Mesendoderm (in vitro differentiated cells): ENCODE measurements at regions not wholly inside any gene's neighbourhood (a gene's known extent, or its start where the extent isn't known, plus 50 kb on each side); places are given as distances from the start of the nearest gene placed in this dataset.

Experiments
- DNase-seq: peaks from one replicate; pipeline ENCODE4 v3.0.0; 2013
- H2AK5ac ChIP-seq: 2 replicates; pipeline ENCODE4 v1.6.1; 2013; ENCODE audit warnings: low read length, inconsistent platforms
- H2BK120ac ChIP-seq: 2 replicates; pipeline ENCODE4 v1.6.1; 2013; ENCODE audit warnings: low read depth, mild to moderate bottlenecking, low read length, moderate library complexity, mixed read lengths
- H2BK15ac ChIP-seq: replicated peaks from 2 replicates; pipeline ENCODE4 v1.6.1; 2013; ENCODE audit warnings: low read depth, mild to moderate bottlenecking, moderate library complexity
- H2BK5ac ChIP-seq: 2 replicates; pipeline ENCODE4 v1.6.1; 2013; ENCODE audit warnings: low read length, inconsistent platforms
- H3K18ac ChIP-seq: 2 replicates; pipeline ENCODE4 v1.6.1; 2013; ENCODE audit warnings: mild to moderate bottlenecking, low read length, mixed read lengths
- H3K23ac ChIP-seq: one replicate; pipeline ENCODE4 v1.6.1; 2013; ENCODE audit warnings: low read length
- H3K27ac ChIP-seq: 2 replicates; pipeline ENCODE4 v1.5.1; 2013; ENCODE audit warnings: low read depth, mild to moderate bottlenecking, inconsistent platforms, low read length, moderate library complexity
- H3K27me3 ChIP-seq: 2 replicates; pipeline ENCODE4 v1.6.1; 2013; ENCODE audit warnings: low read length, control low read depth, mild to moderate bottlenecking, inconsistent platforms; ENCODE audit not compliant: insufficient read depth, poor library complexity
- H3K36me3 ChIP-seq: 2 replicates; pipeline ENCODE4 v1.6.1; 2013; ENCODE audit warnings: low read length, inconsistent platforms; ENCODE audit not compliant: control insufficient read depth, insufficient read depth
- H3K4ac ChIP-seq: one replicate; pipeline ENCODE4 v1.6.1; 2013; ENCODE audit warnings: low read depth, mild to moderate bottlenecking, low read length, moderate library complexity
- H3K4me1 ChIP-seq: 2 replicates; pipeline ENCODE4 v1.6.1; 2013; ENCODE audit warnings: low read depth, low read length, inconsistent platforms; ENCODE audit not compliant: control insufficient read depth
- H3K4me2 ChIP-seq: 2 replicates; pipeline ENCODE4 v1.6.1; 2013; ENCODE audit warnings: low read length
- H3K4me3 ChIP-seq: 2 replicates; pipeline ENCODE4 v1.5.1; 2013; ENCODE audit warnings: mild to moderate bottlenecking, low read length
- H3K56ac ChIP-seq: one replicate; pipeline ENCODE4 v1.6.1; 2013; ENCODE audit warnings: low read length
- H3K79me1 ChIP-seq: 2 replicates; pipeline ENCODE4 v1.6.1; 2013; ENCODE audit warnings: low read length, inconsistent platforms
- H3K79me2 ChIP-seq: 2 replicates; pipeline ENCODE4 v1.6.1; 2013; ENCODE audit warnings: mild to moderate bottlenecking, low read length; ENCODE audit not compliant: control insufficient read depth, insufficient read depth
- H3K9ac ChIP-seq: 2 replicates; pipeline ENCODE4 v1.6.1; 2013; ENCODE audit warnings: low read length, inconsistent platforms
- H4K5ac ChIP-seq: one replicate; pipeline ENCODE4 v1.6.1; 2013; ENCODE audit warnings: low read length
- H4K8ac ChIP-seq: one replicate; pipeline ENCODE4 v1.6.1; 2013; ENCODE audit warnings: low read depth, mild to moderate bottlenecking, control low read depth, low read length, moderate library complexity
- WGBS: extraction: QIAGEN DNeasy Blood & Tissue Kit; methylation state at CpG from one replicate; pipeline ENCODE4 v1.1.7; 2013; ENCODE audit warnings: low lambda C conversion rate, missing lambda C conversion rate; ENCODE audit not compliant: insufficient coverage; ENCODE audit errors: extremely low coverage; 5-methylcytosine and 5-hydroxymethylcytosine counted together

DNA sequence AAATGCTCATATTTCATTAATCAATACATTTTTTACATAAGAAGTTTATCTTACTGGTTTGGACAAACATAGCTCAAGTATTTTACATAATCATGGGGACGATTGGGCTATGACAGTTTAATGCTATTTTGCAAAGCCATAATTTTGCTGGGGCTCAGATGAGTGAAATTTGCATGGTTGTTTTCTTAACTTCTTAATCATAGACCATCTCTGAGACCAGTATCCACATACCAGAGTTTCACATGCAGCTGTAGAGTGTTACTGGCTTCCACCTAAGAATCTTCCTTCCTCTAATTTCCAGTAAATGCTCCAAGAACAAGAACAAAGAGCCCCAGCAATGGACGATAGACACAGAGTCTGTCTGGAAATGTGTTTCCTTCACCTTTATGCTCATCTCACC is 303.0 kb upstream of the TMEM132C start:
- no CpG with 5 or more reads among the region's 2 CpGs for WGBS
- Histone ChIP-seq H3K4ac (no peak overlapping the region), H2BK15ac (no peak overlapping the region), H2AK5ac (no peak overlapping the region), H3K36me3 (no peaks in the 10 kb centered on the region), H3K27me3 (no peaks in the 10 kb centered on the region), H3K4me3 (no peak overlapping the region), H3K23ac (no peak overlapping the region), H2BK120ac (no peak overlapping the region), H3K4me1 (no peaks in the 10 kb centered on the region), H4K5ac (no peak overlapping the region), H3K4me2 (no peak overlapping the region), H2BK5ac (no peak overlapping the region), H3K79me2 (no peaks in the 10 kb centered on the region), H3K56ac (no peak overlapping the region), H3K27ac (no peak overlapping the region), H3K9ac (no peak overlapping the region), H4K8ac (no peak overlapping the region), H3K79me1 (no peaks in the 10 kb centered on the region), H3K18ac (no peak overlapping the region)
- DNase-seq, result no peak

DNA sequence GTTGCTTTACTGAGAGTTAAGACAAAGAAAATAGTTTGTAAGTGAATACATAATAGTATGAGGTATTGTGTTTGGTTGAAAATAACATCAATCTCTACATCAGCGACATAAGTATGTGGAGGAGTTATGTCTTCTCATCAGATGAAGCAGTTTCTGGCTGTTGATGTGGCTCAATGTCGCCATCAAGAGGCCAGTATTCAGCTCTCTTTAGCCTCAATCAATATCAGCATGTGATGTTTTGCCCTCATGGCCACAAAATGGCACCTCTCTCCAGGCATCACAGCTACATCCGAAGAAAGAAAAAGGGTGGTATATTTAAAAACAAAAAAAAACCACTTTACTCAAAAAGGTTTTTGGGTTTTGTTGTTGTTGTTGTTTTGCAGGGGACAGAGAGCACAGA is 302.3 kb upstream of the TMEM132C start:
- DNase-seq, result peak; percentile 34

DNA sequence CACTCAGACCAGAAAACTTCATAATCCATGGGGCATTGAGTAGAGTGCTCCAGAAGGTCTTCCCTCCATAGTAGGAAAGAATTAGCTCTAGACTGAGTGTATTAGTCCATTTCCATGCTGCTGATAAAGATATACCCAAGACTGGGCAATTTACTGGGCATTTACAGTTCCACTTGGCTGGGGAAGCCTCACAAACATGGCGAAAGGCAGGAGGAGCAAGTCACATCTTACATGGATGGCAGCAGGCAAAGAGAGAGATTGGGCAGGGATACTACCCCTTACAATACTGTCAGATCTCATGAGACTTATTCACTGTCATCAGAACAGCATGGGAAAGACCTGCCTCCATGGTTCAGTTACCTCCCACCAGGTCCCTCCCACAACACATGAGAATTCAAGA is 300.6 kb upstream of the TMEM132C start:
- Histone ChIP-seq H2BK5ac (no peak overlapping the region), H3K36me3 (no peaks in the 10 kb centered on the region), H3K9ac (no peak overlapping the region), H3K27ac (no peak overlapping the region), H3K56ac (no peak overlapping the region), H3K79me1 (no peaks in the 10 kb centered on the region), H2BK15ac (no peak overlapping the region), H3K4me1 (no peaks in the 10 kb centered on the region), H2AK5ac (no peak overlapping the region), H3K4me2 (no peak overlapping the region), H3K4me3 (no peak overlapping the region), H3K23ac (no peak overlapping the region), H4K8ac (no peak overlapping the region), H3K27me3 (no peaks in the 10 kb centered on the region), H3K4ac (no peak overlapping the region), H4K5ac (no peak overlapping the region), H3K79me2 (no peaks in the 10 kb centered on the region), H3K18ac (no peak overlapping the region), H2BK120ac (no peak overlapping the region)
- no peak for DNase-seq
- WGBS, result no CpG with 5 or more reads among the region's 1 CpG

More for the DNA sequence above, 302.3 kb upstream of the TMEM132C start:
- Histone ChIP-seq H4K8ac (no peak overlapping the region), H3K4me2 (no peak overlapping the region), H2AK5ac (no peak overlapping the region), H4K5ac (no peak overlapping the region), H3K79me1 (no peaks in the 10 kb centered on the region), H3K4ac (no peak overlapping the region), H3K56ac (no peak overlapping the region), H3K79me2 (no peaks in the 10 kb centered on the region), H3K23ac (no peak overlapping the region), H3K27me3 (no peaks in the 10 kb centered on the region), H3K27ac (no peak overlapping the region), H2BK5ac (no peak overlapping the region), H3K9ac (no peak overlapping the region), H3K4me3 (no peak overlapping the region), H3K4me1 (no peaks in the 10 kb centered on the region), H3K18ac (no peak overlapping the region), H3K36me3 (no peaks in the 10 kb centered on the region), H2BK120ac (no peak overlapping the region), H2BK15ac (no peak overlapping the region)
- no CpG with 5 or more reads among the region's 3 CpGs for WGBS

DNA sequence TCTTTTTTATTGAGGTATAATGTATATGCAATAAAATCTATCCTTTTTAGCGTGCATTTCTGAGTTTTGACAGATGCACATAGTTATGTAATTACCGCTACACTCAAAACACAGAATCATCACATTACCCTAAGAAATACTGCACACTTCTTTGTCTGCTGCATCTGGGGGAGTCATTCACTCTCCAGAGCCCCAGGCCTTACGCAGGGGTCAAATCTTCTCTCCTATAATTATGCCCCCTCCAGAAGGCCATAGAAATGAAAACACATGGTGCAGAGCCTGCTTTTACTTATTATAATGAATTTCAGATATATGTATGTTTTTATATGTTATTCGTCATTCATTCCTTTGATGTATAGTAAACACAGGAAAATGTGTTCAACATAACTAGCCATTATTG is 296.5 kb upstream of the TMEM132C start:
- Histone ChIP-seq H3K4me1 (no peaks in the 10 kb centered on the region), H4K5ac (no peak overlapping the region), H3K79me1 (no peaks in the 10 kb centered on the region), H3K9ac (no peak overlapping the region), H2BK5ac (no peak overlapping the region), H3K27ac (no peak overlapping the region), H2BK15ac (no peak overlapping the region), H3K27me3 (no peaks in the 10 kb centered on the region), H3K4me2 (no peak overlapping the region), H3K4ac (no peak overlapping the region), H3K36me3 (no peaks in the 10 kb centered on the region), H3K18ac (no peak overlapping the region), H3K56ac (no peak overlapping the region), H3K4me3 (no peak overlapping the region), H3K79me2 (no peaks in the 10 kb centered on the region), H2AK5ac (no peak overlapping the region), H4K8ac (no peak overlapping the region), H2BK120ac (no peak overlapping the region), H3K23ac (no peak overlapping the region)
- WGBS, result no CpG with 5 or more reads among the region's 4 CpGs
- DNase-seq, result no peak

DNA sequence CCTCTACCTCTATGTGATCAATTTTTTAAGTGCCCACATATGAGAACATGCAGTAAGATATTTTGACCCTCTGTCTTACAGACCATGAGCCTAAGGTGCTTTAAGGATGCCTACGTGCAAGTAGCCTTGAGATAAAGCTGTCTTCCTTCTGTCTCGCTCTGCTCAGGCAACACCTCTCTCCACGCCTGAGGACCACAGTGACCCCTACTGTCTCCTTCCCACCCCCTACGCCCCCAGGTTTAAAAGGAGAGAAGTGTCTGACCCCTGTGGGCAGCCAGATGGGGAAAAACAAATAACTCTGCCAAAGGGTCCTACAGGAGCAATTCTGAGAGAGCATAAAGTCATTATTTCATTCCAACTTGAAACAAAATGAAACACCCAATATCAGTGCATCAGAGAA is 286.4 kb upstream of the TMEM132C start:
- H3K4me2 ChIP-seq, result no peak overlapping the region
- H3K27ac ChIP-seq, result no peak overlapping the region
- H2AK5ac ChIP-seq, result no peak overlapping the region
- H2BK5ac ChIP-seq, result no peak overlapping the region
- no peaks in the 10 kb centered on the region for H3K4me1 ChIP-seq
- no peaks in the 10 kb centered on the region for H3K27me3 ChIP-seq
- no peak overlapping the region for H3K23ac ChIP-seq
- no peak overlapping the region for H3K18ac ChIP-seq
- no CpG with 5 or more reads among the region's 4 CpGs for WGBS
- peak; percentile 18 for DNase-seq
- H3K56ac ChIP-seq, result no peak overlapping the region
- H2BK120ac ChIP-seq, result no peak overlapping the region
- H2BK15ac ChIP-seq, result no peak overlapping the region
- no peak overlapping the region for H3K4ac ChIP-seq
- no peaks in the 10 kb centered on the region for H3K79me2 ChIP-seq
- no peak overlapping the region for H3K4me3 ChIP-seq
- no peak overlapping the region for H3K9ac ChIP-seq
- H4K8ac ChIP-seq, result no peak overlapping the region
- H3K36me3 ChIP-seq, result no peaks in the 10 kb centered on the region
- H3K79me1 ChIP-seq, result no peaks in the 10 kb centered on the region
- no peak overlapping the region for H4K5ac ChIP-seq

DNA sequence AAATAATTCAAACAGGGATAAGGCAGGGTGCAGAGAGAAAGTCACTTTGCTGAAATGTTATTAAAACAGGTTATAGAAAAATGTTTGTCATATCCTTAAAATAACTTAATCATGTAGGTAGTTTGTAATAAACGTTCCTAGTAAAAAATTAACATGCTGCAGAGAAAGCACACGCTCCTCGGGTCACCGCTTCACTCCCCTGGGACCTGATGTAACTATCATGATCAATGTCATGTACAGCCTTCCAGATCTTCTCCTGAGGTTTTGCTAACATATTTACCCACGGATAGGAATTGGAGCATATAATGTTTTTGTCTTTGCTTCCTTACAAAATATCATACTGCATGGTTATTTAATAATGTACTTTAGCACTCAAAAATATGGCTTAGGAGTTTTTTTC is 285.1 kb upstream of the TMEM132C start:
- H4K8ac ChIP-seq, result no peak overlapping the region
- no peak overlapping the region for H2BK5ac ChIP-seq
- H3K4me2 ChIP-seq, result no peak overlapping the region
- no peak overlapping the region for H4K5ac ChIP-seq
- no peak overlapping the region for H3K4me3 ChIP-seq
- no peak overlapping the region for H3K56ac ChIP-seq
- no CpG with 5 or more reads among the region's 5 CpGs for WGBS
- DNase-seq, result no peak
- no peaks in the 10 kb centered on the region for H3K79me2 ChIP-seq
- no peaks in the 10 kb centered on the region for H3K36me3 ChIP-seq
- no peak overlapping the region for H2AK5ac ChIP-seq
- no peak overlapping the region for H3K23ac ChIP-seq
- no peak overlapping the region for H2BK120ac ChIP-seq
- H3K4ac ChIP-seq, result no peak overlapping the region
- H3K27me3 ChIP-seq, result no peaks in the 10 kb centered on the region
- H3K9ac ChIP-seq, result no peak overlapping the region
- H3K27ac ChIP-seq, result no peak overlapping the region
- H3K79me1 ChIP-seq, result no peaks in the 10 kb centered on the region
- no peak overlapping the region for H2BK15ac ChIP-seq
- no peaks in the 10 kb centered on the region for H3K4me1 ChIP-seq
- no peak overlapping the region for H3K18ac ChIP-seq
